GM12875 (cell line): ENCODE measurements at regions not wholly inside any gene's neighbourhood (a gene's known extent, or its start where the extent isn't known, plus 50 kb on each side); places are given as distances from the start of the nearest gene placed in this dataset.

Experiments
- H3K4me3 ChIP-seq: one replicate; pipeline ENCODE4 v1.5.1; 2011; ENCODE audit warnings: low read depth, low read length, control low read depth
- TF ChIP-seq, protein P1 (sequence below): IDR thresholded peaks from 2 replicates; pipeline ENCODE4 v1.5.1; 2011; ENCODE audit warnings: low read depth, mild to moderate bottlenecking, control low read depth, inconsistent platforms, low read length, moderate library complexity, borderline replicate concordance; ENCODE audit not compliant: insufficient read depth

GRCh38 chr2:160955578-160955977 lies 204.7 kb upstream of the TANK start:
- TF ChIP-seq, protein P1, sequence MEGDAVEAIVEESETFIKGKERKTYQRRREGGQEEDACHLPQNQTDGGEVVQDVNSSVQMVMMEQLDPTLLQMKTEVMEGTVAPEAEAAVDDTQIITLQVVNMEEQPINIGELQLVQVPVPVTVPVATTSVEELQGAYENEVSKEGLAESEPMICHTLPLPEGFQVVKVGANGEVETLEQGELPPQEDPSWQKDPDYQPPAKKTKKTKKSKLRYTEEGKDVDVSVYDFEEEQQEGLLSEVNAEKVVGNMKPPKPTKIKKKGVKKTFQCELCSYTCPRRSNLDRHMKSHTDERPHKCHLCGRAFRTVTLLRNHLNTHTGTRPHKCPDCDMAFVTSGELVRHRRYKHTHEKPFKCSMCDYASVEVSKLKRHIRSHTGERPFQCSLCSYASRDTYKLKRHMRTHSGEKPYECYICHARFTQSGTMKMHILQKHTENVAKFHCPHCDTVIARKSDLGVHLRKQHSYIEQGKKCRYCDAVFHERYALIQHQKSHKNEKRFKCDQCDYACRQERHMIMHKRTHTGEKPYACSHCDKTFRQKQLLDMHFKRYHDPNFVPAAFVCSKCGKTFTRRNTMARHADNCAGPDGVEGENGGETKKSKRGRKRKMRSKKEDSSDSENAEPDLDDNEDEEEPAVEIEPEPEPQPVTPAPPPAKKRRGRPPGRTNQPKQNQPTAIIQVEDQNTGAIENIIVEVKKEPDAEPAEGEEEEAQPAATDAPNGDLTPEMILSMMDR, result no peak
- H3K4me3 ChIP-seq, result no peak overlapping the region

- TF ChIP-seq, protein P1, result no peak
- no peak overlapping the region for H3K4me3 ChIP-seq
These were observed 203.9 kb upstream of the TANK start for GRCh38 chr2:160956243-160956802.

DNA sequence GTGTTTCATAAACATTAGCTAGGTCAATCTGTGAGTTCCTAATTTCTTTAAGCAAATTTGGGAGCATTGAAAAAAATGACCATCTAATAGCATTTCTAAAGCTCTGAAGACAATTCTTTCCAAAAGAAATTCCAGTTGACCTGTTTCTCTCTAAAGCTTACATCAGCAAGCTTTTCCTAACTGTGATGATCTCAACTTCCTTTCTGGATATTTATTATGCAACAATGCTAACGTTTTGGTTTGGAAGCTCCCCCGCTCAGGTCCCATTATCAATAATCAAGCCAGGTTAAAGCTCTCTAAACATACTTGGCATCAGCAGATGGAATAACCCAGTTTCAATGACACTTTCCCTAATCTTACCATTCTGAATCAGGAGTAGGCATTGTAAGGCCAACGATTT lies 196.3 kb upstream of the TANK start:
- no peak overlapping the region for H3K4me3 ChIP-seq

DNA sequence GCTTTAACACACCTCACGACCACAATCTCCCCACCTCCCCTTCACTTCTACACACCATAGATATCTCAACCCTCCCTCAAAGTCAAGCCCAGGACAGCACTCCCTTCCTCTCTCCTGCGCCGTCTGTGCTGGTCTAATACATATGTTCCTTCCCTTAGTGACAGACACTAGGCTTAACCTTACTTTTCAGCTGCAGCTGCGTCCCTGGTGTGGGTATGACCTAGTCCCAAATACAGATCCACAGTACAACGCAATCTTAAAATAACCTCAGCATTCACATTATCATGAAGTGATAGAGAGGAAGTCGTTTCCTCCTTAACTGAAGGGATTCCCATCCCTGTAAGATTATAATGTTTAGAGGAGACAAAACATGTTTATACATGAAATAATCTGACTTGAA lies 192.7 kb upstream of the TANK start:
- no peak overlapping the region for H3K4me3 ChIP-seq
- TF ChIP-seq, protein P1, result no peak

More for the DNA sequence above, 196.3 kb upstream of the TANK start:
- TF ChIP-seq, protein P1, result no peak

- no peak overlapping the region for H3K4me3 ChIP-seq
- TF ChIP-seq, protein P1, result no peak
These were observed 192.0 kb upstream of the TANK start for GRCh38 chr2:160968183-160968582.

GRCh38 chr2:160970052-160970965 lies 189.9 kb upstream of the TANK start:
- H3K4me3 ChIP-seq, result no peak overlapping the region

More at GRCh38 chr2:160970052-160970965, 189.9 kb upstream of the TANK start:
- TF ChIP-seq, protein P1, result peak; percentile 15; the same call in 1 of the 2 replicates
